GM20000 (cell line): ENCODE measurements at regions not wholly inside any gene's neighbourhood (a gene's known extent, or its start where the extent isn't known, plus 50 kb on each side); places are given as distances from the start of the nearest gene placed in this dataset.
"Not testable (repeated sequence)": the region's sequence is repeated elsewhere in the genome, so short reads cannot be mapped to it uniquely, and the experiment has no call there.

Experiments
- DNase-seq: peaks from one replicate; pipeline ENCODE4 v3.0.0; 2012; ENCODE audit warnings: low spot score
- CTCF ChIP-seq: IDR thresholded peaks from 2 replicates; pipeline ENCODE4 v1.5.1; 2012; ENCODE audit warnings: mild to moderate bottlenecking, control low read depth; ENCODE audit errors: extremely low read depth, missing control alignments

DNA sequence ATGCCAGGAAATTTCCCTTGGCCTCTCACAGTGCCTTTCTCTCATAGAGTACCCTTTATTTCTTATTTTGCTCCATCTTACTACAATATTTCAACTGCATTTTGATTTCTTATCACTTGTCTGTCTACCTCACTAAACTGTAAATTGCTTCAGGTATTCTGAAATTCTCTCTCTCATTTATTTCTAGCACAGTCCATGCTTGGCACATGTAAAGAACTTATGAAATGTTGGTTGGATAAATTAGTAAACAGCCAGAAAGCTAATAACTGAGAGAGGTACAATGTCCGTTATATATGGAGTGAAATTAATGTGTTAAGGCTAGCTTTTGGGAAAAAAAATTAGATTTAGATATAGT, 138.3 kb upstream of the RFC3 start:
- no peak for DNase-seq
- TF ChIP-seq CTCF = no peak

- TF ChIP-seq CTCF = no peak
- no peak for DNase-seq
Measured at GRCh38 chr13:33682020-33682564, 135.9 kb upstream of the RFC3 start.

DNA sequence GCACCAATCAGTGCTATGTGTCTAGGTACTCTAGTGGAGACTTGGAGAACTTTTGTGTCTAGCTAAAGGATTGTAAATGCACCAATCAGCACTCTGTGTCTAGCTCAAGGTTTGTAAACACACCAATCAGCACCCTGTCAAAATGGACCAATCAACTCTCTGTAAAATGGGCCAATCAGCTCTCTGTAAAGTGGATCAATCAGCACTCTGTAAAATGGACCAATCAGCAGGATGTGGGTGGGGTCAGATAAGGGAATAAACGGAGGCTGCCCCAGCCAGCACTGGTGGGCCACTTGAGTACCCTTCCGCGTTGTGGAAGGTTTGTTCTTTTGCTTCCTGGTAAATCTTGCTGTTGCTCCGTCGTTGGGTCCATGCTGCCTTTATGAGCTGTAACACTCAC, 135.3 kb upstream of the RFC3 start:
- not testable (repeated sequence) for DNase-seq

DNA sequence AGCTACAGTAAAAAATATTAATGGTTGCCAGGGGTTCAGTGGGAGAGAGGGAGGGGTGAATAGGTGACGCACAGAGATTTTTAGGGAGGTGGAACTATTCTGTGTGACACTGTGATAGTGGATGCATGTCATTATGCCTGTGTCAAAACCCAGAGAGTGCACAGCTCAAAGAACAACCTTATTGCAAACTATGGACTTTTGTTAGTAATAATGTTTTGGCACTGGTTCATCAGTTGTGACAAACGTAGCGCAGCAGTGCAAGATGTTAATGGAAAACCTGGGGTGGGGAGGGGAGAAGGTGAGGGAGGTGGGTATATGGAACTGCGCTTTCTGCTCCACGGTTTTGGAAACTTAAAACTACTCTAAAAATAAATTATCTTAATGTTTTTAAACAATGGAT, 134.6 kb upstream of the RFC3 start:
- DNase-seq = no peak
- TF ChIP-seq CTCF = no peak

GRCh38 chr13:33684874-33685273, 133.1 kb upstream of the RFC3 start:
- no peak for DNase-seq
- no peak for TF ChIP-seq CTCF

- DNase-seq = no peak
- no peak for TF ChIP-seq CTCF
Measured at GRCh38 chr13:33686772-33687480, 131.0 kb upstream of the RFC3 start.

GRCh38 chr13:33690354-33690753, 127.6 kb upstream of the RFC3 start:
- no peak for TF ChIP-seq CTCF
- no peak for DNase-seq

GRCh38 chr13:33691980-33692379, 126.0 kb upstream of the RFC3 start:
- TF ChIP-seq CTCF = no peak

More at GRCh38 chr13:33691980-33692379, 126.0 kb upstream of the RFC3 start:
- DNase-seq = no peak
